ENCODE measurements at regions not wholly inside any gene's neighbourhood (a gene's known extent, or its start where the extent isn't known, plus 50 kb on each side); places are given as distances from the start of the nearest gene placed in this dataset.

DNA sequence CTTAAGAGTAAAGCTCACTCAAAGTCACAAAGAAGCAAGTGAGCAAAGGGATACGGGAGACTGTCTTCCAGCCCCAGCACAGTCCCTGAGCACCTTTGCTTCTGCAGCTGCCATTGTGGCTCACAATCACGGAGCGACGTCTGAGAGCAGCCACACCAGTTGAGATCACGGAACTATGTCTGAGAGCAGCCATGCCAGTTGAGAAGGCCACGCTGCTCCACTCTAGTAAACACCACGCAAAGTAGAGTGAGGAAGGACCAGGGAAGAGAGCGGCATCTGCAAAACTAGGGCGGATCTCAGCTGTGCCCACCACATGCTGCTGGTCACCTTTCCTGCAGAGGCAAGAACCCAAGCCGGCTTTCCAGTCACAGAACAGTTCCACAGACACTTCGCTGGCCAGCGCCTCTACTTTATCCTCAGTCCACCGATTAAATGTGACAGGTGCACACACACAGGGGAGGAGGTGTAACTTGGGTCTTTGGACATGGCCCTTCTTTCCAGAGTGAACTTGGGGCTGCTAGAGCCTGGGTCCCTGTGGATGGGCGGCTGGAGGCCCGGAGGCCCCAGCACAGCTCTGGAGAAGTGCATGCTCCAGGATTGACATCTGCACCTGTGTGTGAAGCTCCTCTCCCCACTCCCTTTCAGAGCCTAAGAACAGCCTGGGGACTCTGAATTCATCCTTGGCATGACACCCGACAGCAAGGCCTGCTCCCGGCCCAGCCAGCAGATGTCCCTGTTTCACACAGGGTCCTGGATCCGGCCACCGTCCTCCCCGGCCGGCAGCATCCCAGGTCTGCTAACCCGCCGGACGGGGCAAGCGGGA is 324.9 kb upstream of the IRX4 start:
- H3K9me3 ChIP-seq: no peaks in the 10 kb centered on the region
- TF ChIP-seq, protein P1, sequence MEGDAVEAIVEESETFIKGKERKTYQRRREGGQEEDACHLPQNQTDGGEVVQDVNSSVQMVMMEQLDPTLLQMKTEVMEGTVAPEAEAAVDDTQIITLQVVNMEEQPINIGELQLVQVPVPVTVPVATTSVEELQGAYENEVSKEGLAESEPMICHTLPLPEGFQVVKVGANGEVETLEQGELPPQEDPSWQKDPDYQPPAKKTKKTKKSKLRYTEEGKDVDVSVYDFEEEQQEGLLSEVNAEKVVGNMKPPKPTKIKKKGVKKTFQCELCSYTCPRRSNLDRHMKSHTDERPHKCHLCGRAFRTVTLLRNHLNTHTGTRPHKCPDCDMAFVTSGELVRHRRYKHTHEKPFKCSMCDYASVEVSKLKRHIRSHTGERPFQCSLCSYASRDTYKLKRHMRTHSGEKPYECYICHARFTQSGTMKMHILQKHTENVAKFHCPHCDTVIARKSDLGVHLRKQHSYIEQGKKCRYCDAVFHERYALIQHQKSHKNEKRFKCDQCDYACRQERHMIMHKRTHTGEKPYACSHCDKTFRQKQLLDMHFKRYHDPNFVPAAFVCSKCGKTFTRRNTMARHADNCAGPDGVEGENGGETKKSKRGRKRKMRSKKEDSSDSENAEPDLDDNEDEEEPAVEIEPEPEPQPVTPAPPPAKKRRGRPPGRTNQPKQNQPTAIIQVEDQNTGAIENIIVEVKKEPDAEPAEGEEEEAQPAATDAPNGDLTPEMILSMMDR (IDR thresholded peaks at IDR 0.05 in 4 of 5, conservative IDR thresholded peaks at IDR 0.05 in 1 of 5): no peak
- TF ChIP-seq POLR2A (IDR thresholded peaks at IDR 0.05): no peak
- H3K36me3 ChIP-seq: no peaks in the 10 kb centered on the region
- H3K27ac ChIP-seq: no peak overlapping the region
- intact Hi-C loops (cut with DNase I; ENCODE audit: low total_unique reads): no loop called here
- DNase-seq (no peak), ATAC-seq (no peak)
- peaks cover 0 to 11% (median 10%) of the 10 kb centered on the region in 3 donors for H3K27me3 ChIP-seq
- no peak overlapping the region for H3K4me3 ChIP-seq
- no peaks in the 10 kb centered on the region for H3K4me1 ChIP-seq
- in situ Hi-C loops (cut with MboI; ENCODE audit: low sequenced_read_pairs in 4 of 4): no loop called here

DNA sequence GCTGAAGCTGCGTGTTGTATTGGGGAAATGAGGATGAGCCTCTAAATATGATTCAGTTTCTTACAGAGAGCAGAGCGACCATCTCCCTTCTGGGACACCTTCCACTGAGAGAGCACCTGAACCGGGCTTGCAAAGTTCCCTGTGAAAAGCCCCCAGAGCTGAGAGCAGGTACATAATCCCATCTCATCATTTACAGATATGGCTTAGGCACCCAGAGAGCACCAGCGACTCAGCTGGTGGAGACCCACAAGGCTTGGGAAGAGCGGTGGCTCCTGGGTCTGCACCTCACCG is 324.3 kb upstream of the IRX4 start:
- in situ Hi-C loops (cut with MboI; ENCODE audit: low sequenced_read_pairs in 4 of 4): no loop called here
- DNase-seq: no peak
- H3K4me1 ChIP-seq: no peaks in the 10 kb centered on the region
- intact Hi-C loops (cut with DNase I; ENCODE audit: low total_unique reads): no loop called here
- TF ChIP-seq, protein P1 (IDR thresholded peaks at IDR 0.05 in 4 of 5, conservative IDR thresholded peaks at IDR 0.05 in 1 of 5): no peak
- TF ChIP-seq POLR2A (IDR thresholded peaks at IDR 0.05): no peak
- no peak overlapping the region for H3K4me3 ChIP-seq
- H3K9me3 ChIP-seq: no peaks in the 10 kb centered on the region
- H3K27ac ChIP-seq: no peak overlapping the region
- ATAC-seq: no peak
- H3K27me3 ChIP-seq: peaks cover 0 to 11% (median 10%) of the 10 kb centered on the region in 3 donors
- H3K36me3 ChIP-seq: no peaks in the 10 kb centered on the region

DNA sequence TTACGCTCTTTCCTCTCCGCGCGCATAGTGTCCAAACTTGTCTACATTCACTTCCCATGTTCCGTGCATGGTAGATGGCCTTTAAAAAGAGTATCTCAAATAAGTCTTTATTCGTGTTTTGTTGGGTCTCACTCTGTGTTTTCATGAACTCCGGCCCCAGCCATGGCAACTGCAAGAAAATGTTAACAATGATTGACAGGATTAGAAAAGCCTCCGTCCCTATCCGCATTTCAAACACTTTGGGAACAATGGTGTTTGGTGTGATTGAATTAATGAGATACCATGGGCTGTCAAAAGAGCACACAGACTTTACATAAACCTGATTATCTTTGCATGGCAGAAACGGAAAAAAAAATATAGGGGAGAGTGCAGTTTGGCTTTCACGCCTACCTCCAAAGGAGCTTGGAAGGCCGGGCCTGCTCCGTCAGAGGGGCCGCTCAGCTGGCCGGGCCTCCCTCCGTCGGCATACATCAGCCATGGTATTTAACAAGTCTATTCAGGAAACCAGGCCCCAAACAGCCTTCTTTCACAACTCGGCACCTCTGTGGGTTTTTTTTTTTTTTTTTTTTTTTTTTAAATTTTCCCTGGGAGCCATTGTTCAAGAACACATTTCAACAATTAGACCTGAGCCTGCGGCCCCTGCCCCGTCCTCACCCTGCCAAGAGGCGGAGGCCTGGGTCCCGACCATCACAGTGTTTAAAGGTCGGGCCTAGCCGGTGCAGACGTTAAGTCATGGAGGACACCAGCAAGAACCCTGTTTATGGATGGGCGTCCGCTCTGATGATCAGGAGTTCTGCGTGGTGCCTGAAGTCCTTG is 323.8 kb upstream of the IRX4 start:
- no peak for TF ChIP-seq POLR2A (IDR thresholded peaks at IDR 0.05)
- TF ChIP-seq, protein P1 (IDR thresholded peaks at IDR 0.05 in 4 of 5, conservative IDR thresholded peaks at IDR 0.05 in 1 of 5): no peak
- no peak overlapping the region for H3K4me3 ChIP-seq
- H3K27me3 ChIP-seq: peaks cover 0 to 11% (median 10%) of the 10 kb centered on the region in 3 donors
- intact Hi-C loops (cut with DNase I; ENCODE audit: low total_unique reads) (no loop called here), in situ Hi-C loops (cut with MboI; ENCODE audit: low sequenced_read_pairs in 4 of 4) (no loop called here)
- H3K9me3 ChIP-seq: no peaks in the 10 kb centered on the region
- H3K27ac ChIP-seq: no peak overlapping the region
- H3K36me3 ChIP-seq: no peaks in the 10 kb centered on the region
- DNase-seq (no peak), ATAC-seq (no peak)
- no peaks in the 10 kb centered on the region for H3K4me1 ChIP-seq

DNA sequence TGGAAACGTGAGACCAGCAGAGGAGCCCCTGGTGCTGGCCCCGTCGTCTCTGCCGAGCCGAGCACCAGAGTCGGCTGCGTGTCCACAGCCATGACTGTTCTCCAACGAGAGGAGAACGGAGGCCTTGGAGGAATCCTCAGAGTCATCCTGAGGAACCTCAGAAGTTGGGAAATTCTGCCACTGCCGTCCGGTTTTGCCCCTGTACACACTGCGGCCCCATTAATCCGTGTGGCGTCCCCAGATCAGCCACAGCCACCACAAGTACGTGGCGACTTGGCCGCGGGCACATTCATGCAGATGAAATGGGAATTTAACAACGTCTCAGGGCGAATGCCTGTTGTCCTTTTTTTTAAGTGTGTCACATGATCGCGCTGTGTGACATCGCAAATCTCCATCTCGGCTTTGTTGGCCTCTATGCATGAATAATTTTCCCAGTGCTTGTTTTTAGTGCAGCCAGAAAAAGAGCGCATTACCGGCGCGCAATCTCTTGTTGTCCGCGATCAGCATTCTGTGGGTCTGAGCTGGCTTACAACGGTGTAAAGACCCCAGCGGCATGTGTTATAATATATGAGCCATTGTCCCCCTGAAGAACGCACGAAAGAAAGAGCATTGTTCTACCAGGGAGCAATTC is 323.0 kb upstream of the IRX4 start:
- in situ Hi-C loops (cut with MboI; ENCODE audit: low sequenced_read_pairs in 4 of 4) (no loop called here), intact Hi-C loops (cut with DNase I; ENCODE audit: low total_unique reads) (no loop called here)
- Histone ChIP-seq H3K4me3 (no peak overlapping the region), H3K9me3 (no peaks in the 10 kb centered on the region), H3K4me1 (no peaks in the 10 kb centered on the region), H3K27ac (no peak overlapping the region), H3K27me3 (peaks cover 0 to 10% (median 10%) of the 10 kb centered on the region in 3 donors), H3K36me3 (no peaks in the 10 kb centered on the region)
- TF ChIP-seq POLR2A (IDR thresholded peaks at IDR 0.05): no peak
- TF ChIP-seq, protein P1 (IDR thresholded peaks at IDR 0.05 in 4 of 5, conservative IDR thresholded peaks at IDR 0.05 in 1 of 5): no peak
- ATAC-seq (no peak), DNase-seq (no peak)
